CD4-positive, alpha-beta T cell (primary cell): ENCODE measurements at regions not wholly inside any gene's neighbourhood (a gene's known extent, or its start where the extent isn't known, plus 50 kb on each side); places are given as distances from the start of the nearest gene placed in this dataset.

Experiments used
- ATAC-seq: fragments of 200-7000 bp; cut with Tn5 transposase; one replicate; pipeline ENCODE4 v1.10.0; 2022; ENCODE audit warnings: mild to moderate bottlenecking; ENCODE audit not compliant: poor library complexity
- CTCF ChIA-PET: fragments of 350-600 bp; sonication (Branson Sonifier 250); formaldehyde crosslinking; loops from one replicate; lab custom pipeline; 2021; ENCODE audit warnings: antibody characterized with exemption, inconsistent platforms; lab: Charles Lee
- POLR2A ChIA-PET: fragments of 350-600 bp; sonication (Branson Sonifier 250); formaldehyde crosslinking; loops from one replicate; lab custom pipeline; 2021; ENCODE audit warnings: antibody characterized with exemption, inconsistent platforms; lab: Charles Lee
- DNase-seq, 14 experiments: peaks; one replicate each; pipeline ENCODE4 v3.0.0-alpha.2; 2013 to 2020; ENCODE audit warnings: mixed read lengths in 2 of 14
- H3K27ac ChIP-seq, 2 donors: one replicate each; pipeline versions ENCODE4 v1.5.1 to v1.7.0; 2013; ENCODE audit warnings: low read length in 2 of 2, low read depth in 1 of 2, mild to moderate bottlenecking in 1 of 2
- H3K27me3 ChIP-seq, 2 experiments: 1 replicate in 1 of 2; 2 replicates in 1 of 2; pipeline versions ENCODE4 v1.6.1 to v1.7.0; 2013; ENCODE audit warnings: low read length in 2 of 2, control low read depth in 1 of 2, mild to moderate bottlenecking in 1 of 2, moderate library complexity in 1 of 2; ENCODE audit not compliant: insufficient read depth in 2 of 2, control insufficient read depth in 1 of 2
- H3K36me3 ChIP-seq: one replicate; pipeline ENCODE4 v1.6.1; 2013; ENCODE audit warnings: low read length, control low read depth; ENCODE audit not compliant: insufficient read depth
- H3K4me1 ChIP-seq: one replicate; pipeline ENCODE4 v1.6.1; 2013; ENCODE audit warnings: low read length, control low read depth; ENCODE audit not compliant: insufficient read depth
- H3K4me3 ChIP-seq: one replicate; pipeline ENCODE4 v1.5.1; 2013; ENCODE audit warnings: mild to moderate bottlenecking, low read length, moderate library complexity
- H3K9me3 ChIP-seq, 2 experiments: 1 replicate in 1 of 2; 2 replicates in 1 of 2; pipeline versions ENCODE4 v1.6.1 to v1.7.0; 2013; ENCODE audit warnings: low read length in 2 of 2, mild to moderate bottlenecking in 2 of 2, control low read depth in 1 of 2, moderate library complexity in 1 of 2; ENCODE audit not compliant: control insufficient read depth in 1 of 2, insufficient read depth in 1 of 2
- H3K27ac Mint-ChIP-seq: one replicate; pipeline ENCODE4 v1.8.0; 2020; ENCODE audit warnings: mixed read lengths
- H3K27me3 Mint-ChIP-seq: one replicate; pipeline ENCODE4 v1.8.0; 2021; ENCODE audit warnings: mixed read lengths
- H3K36me3 Mint-ChIP-seq: one replicate; pipeline ENCODE4 v1.8.0; 2021; ENCODE audit warnings: low read depth, mixed read lengths
- H3K4me1 Mint-ChIP-seq: one replicate; pipeline ENCODE4 v1.8.0; 2021; ENCODE audit warnings: low read depth, mixed read lengths
- H3K4me3 Mint-ChIP-seq: one replicate; pipeline ENCODE4 v1.8.0; 2020; ENCODE audit warnings: mild to moderate bottlenecking, mixed read lengths
- H3K9me3 Mint-ChIP-seq: one replicate; pipeline ENCODE4 v1.8.0; 2020; ENCODE audit warnings: mixed read lengths
- CTCF ChIP-seq: fragments of 200-600 bp; IDR thresholded peaks from one replicate; pipeline ENCODE4 v1.8.0; 2022; ENCODE audit warnings: antibody characterized with exemption, mild to moderate bottlenecking
- intact Hi-C, 2 experiments: fragments of 100-400 bp; cut with DNase I in 1 of 2; cut with micrococcal nuclease in 1 of 2; formaldehyde crosslinking; loops; one replicate each; pipeline versions ENCODE4 v1.15.1 to v1.9.0; 2023 to 2025; cut with DNase I, micrococcal nuclease

- ChIA-PET CTCF (no interaction called here), POLR2A (no interaction called here)
- no peak for ATAC-seq
- H3K4me1 ChIP-seq = no peaks in the 10 kb centered on the region
- no peaks in the 10 kb centered on the region for H3K27me3 ChIP-seq
- DNase-seq = no peak
- Mint-ChIP-seq H3K27me3 (no peaks in the 10 kb centered on the region), H3K4me1 (no peaks in the 10 kb centered on the region), H3K9me3 (no peaks in the 10 kb centered on the region), H3K4me3 (no peak overlapping the region), H3K27ac (no peak overlapping the region), H3K36me3 (no peaks in the 10 kb centered on the region)
- no peak overlapping the region for H3K27ac ChIP-seq
- no peak overlapping the region for H3K4me3 ChIP-seq
- H3K36me3 ChIP-seq = no peaks in the 10 kb centered on the region
- TF ChIP-seq CTCF = no peak
- intact Hi-C loops = no loop called here
- no peaks in the 10 kb centered on the region for H3K9me3 ChIP-seq
Observed at GRCh38 chr10:124143721-124144120, 50.3 kb upstream of the CHST15 start.
